ENCODE measurements at regions not wholly inside any gene's neighbourhood (a gene's known extent, or its start where the extent isn't known, plus 50 kb on each side); places are given as distances from the start of the nearest gene placed in this dataset.
"Not testable (repeated sequence)": the region's sequence is repeated elsewhere in the genome, so short reads cannot be mapped to it uniquely, and the experiment has no call there.

DNA sequence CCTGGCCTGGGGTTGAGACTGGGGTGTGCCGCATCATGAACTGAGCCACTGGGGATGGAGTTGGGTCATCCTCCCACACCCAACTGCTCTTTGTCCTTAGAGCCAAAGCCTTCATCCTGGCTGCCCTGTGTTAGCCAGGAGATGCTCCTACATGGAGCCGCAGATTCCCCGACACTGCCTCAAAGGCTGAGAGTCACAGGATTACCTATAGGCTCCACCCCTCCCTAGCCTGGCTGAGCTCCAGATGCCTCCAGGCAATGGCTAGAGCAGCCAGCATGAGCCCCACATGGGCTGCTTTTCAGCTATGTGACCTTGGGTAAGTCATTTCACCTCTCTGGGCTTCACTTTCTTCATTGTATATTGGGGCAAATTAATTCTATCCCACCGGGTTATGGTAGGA lies 119.9 kb upstream of the POU3F1 start:
- no peak for DNase-seq

DNA sequence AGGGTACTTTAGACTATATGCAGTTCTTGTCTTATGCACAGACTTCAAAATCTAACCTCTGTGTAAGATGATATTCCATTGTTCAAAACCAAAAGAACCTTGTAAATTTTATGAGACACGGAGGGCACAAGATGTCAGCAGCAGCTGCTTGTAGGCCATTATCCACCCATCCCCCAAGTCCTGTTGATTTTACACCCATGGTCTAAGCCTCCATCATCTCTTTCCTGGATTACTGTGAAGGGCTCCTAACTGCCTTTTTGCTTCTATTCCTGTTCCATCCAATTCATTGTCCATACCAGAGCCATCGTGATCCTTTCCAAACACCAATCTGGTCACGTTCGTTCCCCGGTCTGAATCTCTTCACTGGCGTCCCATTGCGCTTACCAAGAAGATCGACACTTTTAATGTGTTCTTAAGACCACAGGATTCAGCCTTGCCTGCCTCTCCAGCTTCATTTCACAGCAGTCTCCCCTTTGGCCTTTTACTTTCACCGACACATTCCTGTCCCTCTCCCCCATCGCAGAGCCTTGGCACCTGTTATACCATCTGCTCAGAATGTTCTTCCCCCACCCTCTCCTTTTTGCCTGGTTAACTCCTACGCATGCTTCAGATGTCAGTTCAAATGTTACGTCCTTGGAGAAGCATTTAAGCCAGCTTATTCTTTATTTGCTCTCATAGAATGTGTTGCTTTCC lies 107.3 kb upstream of the POU3F1 start:
- no peak for DNase-seq

DNA sequence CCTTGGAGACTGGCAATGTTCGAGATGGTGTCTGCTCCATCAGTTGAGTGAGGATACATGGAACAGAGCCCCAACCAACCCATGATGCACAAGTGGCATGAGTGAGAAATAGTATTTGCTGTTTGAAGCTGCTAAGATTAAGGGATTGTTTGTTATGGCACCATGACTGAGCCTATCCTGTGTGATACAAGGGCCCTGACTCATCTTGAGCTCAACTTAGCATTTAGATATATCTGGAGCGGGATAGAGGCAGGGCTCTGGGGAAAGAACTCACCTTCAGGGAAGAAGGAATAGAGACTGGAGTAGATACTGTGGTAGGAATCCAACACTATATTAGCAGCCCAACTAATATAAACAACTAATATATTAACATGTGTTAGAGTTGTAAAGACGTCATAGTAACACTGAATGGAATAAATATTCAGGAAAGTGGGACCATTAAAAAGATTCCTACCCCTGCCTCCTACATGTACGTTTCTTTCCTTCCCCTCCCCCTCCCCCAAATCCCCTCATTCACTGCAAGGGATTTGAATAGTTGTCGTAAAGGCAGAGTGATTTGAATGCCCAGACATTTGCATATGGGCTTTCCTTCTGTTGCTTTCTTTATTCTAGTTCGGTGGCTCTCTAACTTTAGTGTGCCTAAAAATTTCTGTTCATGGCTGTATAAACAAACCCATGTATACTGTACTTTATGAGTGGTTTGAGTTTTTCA lies 106.6 kb upstream of the POU3F1 start:
- no peak for DNase-seq

DNA sequence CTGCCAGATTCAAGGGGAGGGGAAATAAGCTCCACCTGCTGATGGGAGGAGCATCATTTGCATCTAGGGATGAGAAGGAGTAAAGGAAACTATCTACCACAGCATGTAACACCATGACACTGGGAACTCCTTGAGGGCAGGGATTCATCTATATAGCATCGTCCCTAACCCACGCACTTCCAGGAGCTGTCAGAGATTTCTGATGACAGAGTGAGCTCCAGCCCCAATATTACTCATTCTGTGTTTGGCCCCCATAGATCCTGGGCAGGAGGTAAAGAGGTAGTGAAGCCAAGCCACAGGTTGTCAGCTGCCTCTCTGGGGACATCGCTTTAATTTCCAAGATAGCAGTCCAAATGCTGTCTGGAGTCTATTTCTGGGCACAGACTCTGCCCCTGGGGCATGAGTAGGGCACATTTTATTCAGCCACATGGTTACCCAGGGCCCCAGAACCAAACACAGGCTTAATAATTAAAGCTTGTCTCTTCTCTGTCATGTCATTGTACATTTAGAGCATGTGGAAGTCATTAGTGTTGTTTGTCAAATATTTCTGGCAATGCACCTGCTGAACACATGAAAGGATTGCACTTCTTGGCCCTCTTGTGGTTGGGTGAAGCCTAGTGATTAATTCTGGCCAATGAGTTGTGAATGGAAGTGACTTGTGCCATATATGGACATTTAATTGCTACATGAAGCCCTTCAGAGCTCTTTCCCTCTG lies 105.9 kb upstream of the POU3F1 start:
- DNase-seq, result no peak

DNA sequence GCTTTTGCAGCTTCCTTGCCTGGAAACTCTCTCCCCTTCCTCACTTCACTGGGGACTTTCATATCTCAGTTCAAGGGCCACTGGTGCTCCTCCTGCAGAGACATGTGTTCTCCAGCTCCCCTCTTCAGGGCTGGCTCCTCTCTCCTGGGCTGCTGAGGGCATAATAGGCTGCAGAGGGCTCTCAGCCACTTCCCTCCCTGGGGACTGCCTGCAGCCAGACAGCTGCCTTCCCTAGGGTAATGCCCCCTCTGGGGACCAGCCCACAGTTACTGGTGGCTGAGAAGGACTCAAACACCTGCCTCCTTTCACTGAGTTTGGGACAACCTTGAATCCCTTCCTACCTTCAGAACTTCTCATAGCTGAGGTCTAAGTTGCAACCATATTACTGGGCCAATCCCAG lies 104.8 kb upstream of the POU3F1 start:
- DNase-seq, result no peak

DNA sequence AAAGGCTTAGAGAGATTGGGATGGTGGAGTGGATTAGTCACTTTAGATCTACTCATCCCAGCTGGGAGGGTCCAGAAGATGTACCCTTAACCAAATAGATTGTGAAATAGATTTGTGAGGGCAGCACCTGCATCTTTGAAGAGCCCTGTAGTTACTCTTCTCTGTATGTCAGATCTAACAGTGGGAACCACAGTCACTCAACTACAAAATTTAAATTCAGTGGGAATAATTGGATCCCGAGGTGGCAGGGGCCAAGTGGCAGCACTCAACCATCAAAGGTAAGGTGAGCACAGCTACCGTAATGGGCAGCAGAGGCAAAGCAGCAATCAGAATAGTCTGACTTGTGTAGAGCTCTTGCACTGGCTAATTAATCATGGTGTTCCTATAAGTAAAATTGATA lies 99.5 kb upstream of the POU3F1 start:
- not testable (repeated sequence) for DNase-seq

DNA sequence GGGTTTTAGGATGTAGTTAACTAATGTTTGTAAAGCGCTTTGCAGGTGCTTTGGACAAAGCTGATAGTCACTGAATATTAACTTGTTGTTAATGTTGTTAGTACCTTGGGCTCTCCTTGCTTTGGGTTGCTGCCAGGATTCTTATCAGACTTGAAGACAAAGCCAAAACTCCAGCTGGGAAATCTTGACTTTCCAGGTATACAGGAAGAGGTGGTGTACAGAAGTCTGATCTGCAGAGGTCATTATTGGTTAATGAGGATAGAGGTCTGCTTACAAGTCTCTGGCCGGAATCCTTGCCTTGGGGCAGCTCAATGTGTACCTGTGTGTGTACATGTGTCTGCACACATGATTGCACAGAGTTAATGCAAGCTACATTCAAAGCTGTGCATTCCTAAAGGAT lies 96.0 kb upstream of the POU3F1 start:
- DNase-seq, result no peak

DNA sequence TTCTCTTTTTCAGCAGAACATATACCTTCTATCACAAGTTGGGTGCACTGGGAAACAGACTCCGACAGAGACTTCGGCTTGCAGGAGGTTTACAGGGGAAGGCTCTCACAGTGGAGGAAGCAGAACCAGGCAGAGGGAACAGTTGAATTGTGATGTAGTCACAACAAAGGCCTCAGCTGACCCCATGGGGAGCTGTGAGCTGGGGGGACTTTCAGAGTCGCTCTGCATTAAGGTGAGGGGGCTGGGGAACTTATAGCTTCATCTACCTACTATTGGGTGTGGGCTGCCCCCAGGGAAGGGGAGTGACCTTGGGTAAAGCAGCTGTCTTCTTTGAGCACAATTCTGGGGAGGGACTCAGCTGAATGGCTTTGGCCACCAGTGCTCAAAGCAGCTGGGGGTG lies 94.9 kb upstream of the POU3F1 start:
- no peak for DNase-seq

DNA sequence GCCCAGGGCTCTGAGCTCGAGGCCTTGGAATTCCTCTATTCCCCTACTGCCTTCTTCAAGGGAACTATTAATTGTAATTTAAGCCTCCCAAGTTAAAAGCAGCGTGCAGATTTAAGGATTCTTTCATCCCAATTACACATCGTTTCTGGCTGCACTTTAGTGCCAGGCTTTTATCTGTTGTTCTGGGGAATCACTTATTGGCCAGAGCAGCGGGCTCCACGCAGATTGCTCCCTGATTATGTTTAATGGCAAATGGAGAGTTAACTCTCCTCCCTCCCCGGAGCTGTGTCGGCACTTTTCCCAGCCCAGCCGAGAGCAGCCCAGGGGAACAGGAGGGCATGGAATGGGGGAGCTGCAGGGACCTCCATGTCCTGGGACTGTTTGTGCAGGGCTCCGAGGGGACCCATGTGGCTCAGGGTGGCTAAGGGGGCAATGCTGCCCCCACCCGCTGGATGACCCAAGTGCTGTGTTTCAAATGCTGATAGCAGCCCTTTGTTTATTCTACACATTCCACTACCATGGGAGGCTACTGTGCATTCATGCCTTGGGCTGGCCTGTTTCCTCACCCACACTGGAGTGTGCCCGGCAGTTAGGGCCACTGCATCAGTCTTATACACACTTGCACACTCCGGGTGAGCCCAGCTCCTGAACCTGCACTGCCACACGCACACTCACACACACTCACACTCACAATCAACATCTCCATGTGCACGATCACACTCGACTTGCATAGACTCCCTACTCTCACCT lies 93.3 kb upstream of the POU3F1 start:
- no peak for DNase-seq

DNA sequence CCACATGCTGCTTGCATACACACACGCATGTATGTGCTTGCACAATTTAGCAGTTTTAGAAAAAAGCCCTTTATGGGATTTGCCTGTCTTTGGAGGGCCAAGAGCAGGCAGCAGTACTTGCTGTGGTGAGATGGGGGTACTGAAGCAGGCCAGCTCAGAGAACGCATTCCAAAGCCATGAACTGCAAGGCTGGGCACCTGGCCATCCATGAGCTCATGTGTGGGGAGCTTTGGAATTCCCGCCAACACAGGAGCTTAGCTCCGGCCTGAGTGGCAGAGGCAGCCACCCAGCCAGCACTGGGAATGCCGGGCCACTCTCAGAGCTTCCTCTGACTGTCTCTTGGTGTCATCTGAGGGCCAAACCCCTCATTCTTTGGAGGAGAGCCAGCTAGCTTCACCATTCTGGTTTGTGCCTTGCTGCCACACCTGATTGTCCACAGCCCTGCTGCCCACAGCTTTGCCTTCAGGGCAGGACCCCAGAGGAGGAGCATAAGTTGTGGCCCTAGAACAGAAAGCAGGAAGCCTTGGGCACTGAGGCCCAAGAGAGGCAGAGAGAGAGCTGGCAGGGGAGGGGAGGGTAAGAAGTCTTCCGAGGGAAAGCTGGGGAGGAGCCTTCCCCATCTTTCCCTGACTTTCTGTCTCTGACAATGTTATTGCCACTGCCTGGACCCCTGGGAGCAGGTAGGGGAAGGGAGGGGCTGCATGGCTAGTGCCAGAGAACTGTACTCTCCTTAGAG lies 92.1 kb upstream of the POU3F1 start:
- DNase-seq, result no peak

DNA sequence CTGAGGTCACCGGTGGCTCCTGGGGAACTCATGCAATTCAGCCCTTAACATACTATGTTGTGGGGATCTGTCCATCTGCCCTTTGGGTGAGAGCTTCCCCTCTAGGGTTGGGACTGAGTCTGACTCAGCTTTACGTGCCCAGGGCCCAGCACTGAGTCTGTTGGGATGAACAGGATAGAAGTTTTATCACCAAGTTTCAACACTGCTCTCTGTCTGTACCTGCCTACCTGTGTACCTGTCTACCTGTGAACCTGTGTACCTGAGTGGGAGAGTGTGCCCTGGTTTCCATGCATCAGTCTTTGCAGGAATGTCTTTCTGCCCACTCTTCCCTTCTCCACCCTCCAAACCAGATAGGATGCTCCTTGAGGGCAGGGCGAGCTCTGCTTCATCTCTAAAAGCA lies 90.6 kb upstream of the POU3F1 start:
- no peak for DNase-seq

DNA sequence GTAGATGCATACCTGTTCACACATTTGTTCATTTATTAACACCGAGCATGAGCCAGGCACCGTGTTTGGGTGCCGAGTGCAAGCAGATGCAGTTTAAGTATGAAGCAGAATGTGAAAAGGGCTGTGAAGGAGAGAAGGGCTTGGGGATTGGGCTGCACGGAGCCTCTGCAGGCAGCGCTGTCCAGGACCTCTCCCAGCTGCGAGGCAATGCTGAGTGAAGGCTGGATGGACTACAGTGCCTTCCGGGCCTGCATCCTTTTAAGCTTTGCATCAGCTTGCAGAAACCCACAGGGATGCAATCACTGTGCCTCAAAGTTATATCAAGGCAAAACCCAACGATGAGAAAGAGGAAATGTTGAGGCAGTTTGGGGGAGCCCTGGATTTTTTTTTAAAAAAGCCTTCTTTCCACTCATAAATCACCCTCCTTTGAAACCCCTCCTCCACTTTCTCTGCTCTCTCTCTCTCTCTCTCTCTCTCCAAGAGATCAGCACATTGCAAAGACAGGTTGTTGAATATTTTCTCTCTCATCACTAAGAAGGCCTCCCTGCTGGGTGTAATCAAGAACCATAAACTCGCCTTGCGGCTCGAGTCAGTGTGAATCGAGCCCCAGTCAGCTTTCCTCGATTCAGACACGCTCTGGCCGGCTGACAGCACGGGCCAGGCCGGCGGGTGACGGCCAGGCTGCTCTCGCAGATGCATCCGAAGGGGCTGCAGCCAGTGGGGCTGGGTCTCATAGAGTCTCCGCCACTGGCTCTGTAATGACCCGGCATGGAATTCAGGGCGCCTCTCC lies 89.2 kb upstream of the POU3F1 start:
- no peak for DNase-seq

DNA sequence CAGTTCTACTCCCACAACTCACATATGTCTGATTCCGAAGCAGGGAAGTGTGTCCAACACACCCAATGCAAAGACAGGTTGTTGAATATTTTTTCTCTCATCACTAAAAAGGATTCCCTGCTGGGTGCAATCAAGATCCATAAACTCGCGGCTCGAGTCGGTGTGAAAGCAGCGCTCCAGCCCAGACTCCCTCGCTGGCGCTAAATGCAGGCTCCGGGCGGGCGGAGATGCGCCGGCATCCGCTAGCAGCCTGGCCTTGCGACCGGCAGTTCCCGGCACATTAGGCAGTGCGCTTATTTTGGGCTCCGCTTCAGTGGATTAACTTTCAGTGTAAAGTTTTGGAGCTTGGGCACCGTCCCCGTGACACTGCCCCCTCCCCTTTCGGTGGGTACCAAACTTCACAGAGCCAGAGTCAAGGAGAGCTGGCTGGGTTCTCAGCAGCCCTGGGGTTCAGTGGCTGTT lies 87.7 kb upstream of the POU3F1 start:
- no peak for DNase-seq

DNA sequence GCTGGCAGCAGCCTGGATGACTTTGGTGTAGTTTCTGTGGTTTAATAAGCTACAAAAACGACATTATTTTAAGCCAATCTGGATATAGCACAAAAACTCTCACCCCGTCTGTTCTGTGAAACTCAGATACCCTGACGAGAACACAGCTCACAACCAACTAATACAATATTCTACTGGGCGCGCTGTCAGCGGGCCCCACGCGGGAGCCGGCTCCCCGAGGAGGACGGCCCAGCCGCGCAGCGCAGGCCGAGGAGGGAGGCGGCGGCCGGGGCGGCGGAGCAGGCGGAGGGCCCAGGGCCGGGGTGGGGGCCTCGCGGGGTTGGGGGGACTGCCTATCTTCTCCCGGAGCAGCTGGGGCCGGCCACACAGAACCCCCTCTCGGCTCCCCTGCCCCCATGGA lies 87.2 kb upstream of the POU3F1 start:
- DNase-seq, result no peak

DNA sequence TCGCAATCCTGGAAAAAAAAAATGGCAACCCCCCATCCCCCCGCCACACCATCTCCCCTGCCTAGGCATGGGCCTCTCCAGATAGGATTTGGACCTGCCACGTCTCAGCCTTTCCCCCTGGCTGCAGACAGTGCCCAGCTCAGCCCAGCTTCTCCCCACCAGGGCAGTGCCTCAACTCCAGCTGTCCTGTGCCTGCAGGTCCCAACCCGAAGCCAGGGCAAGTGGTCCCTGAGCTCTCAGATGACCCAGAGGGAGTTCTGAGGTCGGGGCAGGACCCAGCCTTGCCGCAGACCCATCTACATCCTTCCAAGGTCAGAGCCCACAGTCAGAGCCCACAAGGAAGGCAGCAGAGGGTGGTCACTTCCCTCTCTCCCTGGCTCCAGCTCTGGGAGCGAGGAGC lies 86.7 kb upstream of the POU3F1 start:
- DNase-seq, result no peak

DNA sequence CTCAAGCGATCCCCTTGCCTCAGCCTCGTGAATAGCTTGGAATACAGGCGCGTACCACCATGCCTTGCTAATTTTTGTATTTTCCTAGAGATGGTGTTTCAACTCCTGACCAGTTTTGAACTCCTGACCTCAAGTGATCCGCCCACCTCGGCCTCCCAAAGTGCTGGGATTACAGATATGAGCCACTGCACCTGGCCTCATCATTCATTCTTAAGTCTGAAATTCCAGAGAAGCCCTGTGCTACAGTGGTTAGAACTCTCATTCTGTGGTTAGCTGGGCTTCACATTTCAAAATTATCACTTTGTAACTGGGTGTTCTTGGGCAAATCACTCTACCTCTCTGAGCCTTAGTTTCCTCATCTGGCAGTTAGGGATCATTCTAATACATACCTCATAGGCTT lies 86.1 kb upstream of the POU3F1 start:
- no peak for DNase-seq

DNA sequence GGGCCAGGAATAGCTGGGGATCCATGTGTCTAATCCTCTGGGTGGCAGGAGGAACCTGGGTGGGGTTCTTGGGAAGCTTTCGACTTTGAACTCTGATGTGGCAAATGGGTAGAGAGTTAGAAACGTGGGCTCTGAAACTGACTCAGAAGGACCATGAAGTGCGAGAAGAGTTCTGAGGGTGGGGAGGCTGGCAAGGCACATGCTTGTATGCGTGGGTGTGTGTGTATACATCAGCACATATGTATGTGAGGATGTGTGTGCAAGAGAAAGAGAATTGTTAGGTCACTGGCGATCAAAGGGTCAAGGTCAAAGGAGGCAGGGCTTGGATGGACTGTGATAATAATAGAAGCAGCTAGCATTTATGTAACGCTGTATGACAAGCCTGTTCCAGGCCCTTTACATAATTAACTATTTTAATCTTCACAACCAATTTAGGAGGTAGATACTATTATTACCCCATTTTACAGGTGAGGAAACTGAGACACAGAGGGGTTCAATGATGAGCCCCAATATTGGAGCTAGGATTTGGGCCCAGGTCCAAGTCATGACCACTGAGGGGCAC lies 84.5 kb upstream of the POU3F1 start:
- DNase-seq, result no peak

DNA sequence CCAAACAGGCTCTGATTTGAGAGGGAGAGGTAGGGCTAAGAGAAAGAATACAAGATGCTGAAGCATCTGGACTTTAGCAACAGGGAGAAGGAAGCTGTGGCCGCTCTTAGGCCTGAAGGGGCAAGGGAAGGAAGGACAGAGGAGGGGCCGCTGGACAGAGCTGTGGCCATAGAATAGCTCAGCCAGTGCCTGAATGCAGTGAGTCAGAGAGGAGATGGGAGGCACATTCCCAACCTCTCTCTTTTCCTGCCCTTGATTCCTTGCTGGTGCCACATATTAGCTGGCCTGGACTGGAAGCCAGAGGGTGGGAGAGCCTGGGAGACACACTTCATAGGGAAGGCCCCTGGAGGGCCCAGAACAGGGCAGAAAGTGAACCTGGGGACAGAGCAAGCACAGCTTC lies 83.4 kb upstream of the POU3F1 start:
- DNase-seq, result no peak

DNA sequence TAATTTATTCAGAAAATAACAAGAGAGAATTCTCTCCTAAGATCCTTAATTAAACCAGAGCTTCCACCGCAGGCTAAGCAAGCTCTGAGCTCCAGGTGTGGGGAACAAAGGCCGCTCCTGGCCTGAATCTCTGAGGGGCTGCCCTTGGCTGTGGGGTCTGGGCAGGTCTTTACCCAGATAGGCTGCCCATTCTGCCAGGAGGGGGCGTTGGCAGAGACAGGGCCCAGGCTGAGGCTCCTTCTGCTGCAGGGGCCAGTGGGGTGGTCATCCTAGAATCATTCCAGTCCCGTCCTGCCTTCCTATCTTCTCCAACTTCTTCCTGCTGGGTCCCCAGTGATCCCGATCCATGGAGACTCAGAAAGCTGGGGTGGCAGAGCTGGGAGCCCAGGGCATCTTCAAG lies 82.9 kb upstream of the POU3F1 start:
- DNase-seq, result no peak

DNA sequence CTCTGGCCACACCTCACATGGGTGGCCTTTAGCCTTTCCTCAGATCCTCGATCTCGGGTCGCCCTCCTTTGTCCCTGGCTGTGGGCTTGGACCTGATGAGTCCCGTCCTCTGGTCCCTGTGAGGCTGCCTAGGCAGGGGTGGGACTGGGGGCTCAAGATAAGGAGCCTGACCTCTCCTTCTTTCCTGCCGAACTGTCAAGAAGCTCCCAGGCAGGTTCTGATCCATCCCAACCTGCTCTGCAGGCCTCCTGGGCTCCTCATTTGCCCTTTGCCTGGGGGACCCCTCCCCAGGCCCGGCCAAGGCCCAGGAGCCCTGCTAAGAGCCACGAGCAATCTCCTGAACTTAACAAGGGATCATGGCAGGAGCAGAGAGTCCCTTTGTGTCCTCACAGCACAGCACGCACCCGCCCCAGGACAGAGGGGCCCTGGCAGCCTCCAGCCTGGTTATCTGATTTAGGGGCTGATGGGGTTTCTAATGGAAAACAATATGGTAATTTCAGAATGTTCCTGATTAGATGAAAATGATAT lies 82.4 kb upstream of the POU3F1 start:
- no peak for DNase-seq

DNA sequence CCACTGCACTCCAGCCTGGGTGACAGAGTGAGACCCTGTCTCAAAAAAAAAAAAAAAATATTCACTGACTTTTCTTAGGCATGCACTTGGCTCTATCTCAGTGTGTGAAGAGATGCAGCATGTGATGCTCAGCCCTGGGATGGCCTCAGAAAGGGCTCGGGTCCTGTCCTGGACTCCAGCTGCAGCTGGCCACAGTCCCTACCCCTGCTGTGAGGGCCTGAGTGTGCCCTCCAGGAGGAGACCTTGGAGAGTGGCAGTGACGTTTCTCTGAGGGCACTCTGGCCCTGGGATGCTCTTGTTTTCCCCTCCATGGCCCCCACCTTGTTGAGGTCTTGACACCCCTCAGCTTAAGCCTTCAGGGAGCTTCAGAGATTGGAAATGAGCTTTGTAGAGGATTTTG lies 81.9 kb upstream of the POU3F1 start:
- DNase-seq, result no peak

Data from CD4-positive, alpha-beta T cell treated with Interleukin-4 for 1 hour (primary cell).